OCI-LY1 (cell line): ENCODE measurements at regions not wholly inside any gene's neighbourhood (a gene's known extent, or its start where the extent isn't known, plus 50 kb on each side); places are given as distances from the start of the nearest gene placed in this dataset.

Experiments used
- CTCF ChIP-seq: fragments of 200-600 bp; sonication (generic), shearing (Covaris generic); IDR thresholded peaks from 2 replicates; pipeline ENCODE4 v1.5.1; 2017; ENCODE audit warnings: mild to moderate bottlenecking, antibody characterized with exemption, low read length, moderate library complexity, mixed read lengths
- EZH2 ChIP-seq: fragments of 200-600 bp; sonication (generic), shearing (Covaris generic); IDR thresholded peaks from 2 replicates; pipeline ENCODE4 v1.8.0; 2017; ENCODE audit warnings: borderline replicate concordance, mixed run types, mild to moderate bottlenecking, antibody characterized with exemption, low read length, moderate library complexity, mixed read lengths

GRCh38 chr12:92503029-92503931 lies 199.5 kb upstream of the PLEKHG7 start:
- TF ChIP-seq CTCF (no peak), EZH2 (no peak)
